B cell (primary cell): ENCODE measurements at regions not wholly inside any gene's neighbourhood (a gene's known extent, or its start where the extent isn't known, plus 50 kb on each side); places are given as distances from the start of the nearest gene placed in this dataset.

ENCODE experiments used
- ATAC-seq: fragments of 200-7000 bp; cut with Tn5 transposase; one replicate; pipeline ENCODE4 v1.10.0; 2021; ENCODE audit warnings: low read depth, mild to moderate bottlenecking, moderate number of reproducible peaks, moderate library complexity
- CTCF ChIA-PET: fragments of 350-600 bp; sonication (Branson Sonifier 250); formaldehyde crosslinking; loops from one replicate; lab custom pipeline; 2021; ENCODE audit warnings: antibody characterized with exemption, inconsistent platforms; lab: Charles Lee
- POLR2A ChIA-PET: fragments of 350-600 bp; sonication (Branson Sonifier 250); formaldehyde crosslinking; loops from one replicate; lab custom pipeline; 2021; ENCODE audit warnings: antibody characterized with exemption; lab: Charles Lee
- DNase-seq: peaks from one replicate; pipeline ENCODE4 v3.0.0; 2013
- H2AFZ ChIP-seq: 2 replicates; pipeline ENCODE4 v1.6.1; 2012; ENCODE audit warnings: mild to moderate bottlenecking, low read depth, low read length; ENCODE audit not compliant: insufficient read depth, poor library complexity, severe bottlenecking
- H3K27ac ChIP-seq, 2 donors: 1 replicate in 1 of 2; 2 replicates in 1 of 2; pipeline ENCODE4 v1.5.1; 2012 to 2013; ENCODE audit warnings: low read length in 2 of 2, mild to moderate bottlenecking in 2 of 2, moderate library complexity in 1 of 2
- H3K27me3 ChIP-seq, 4 experiments: fragments of 200-600 bp in 1 of 4; sonication (generic) in 1 of 4; replicated peaks in 1 of 4; 1 replicate in 2 of 4; 2 replicates in 2 of 4; pipeline versions ENCODE4 v1.6.1 to v1.7.0; 2013 to 2016; ENCODE audit warnings: low read length in 3 of 4, mild to moderate bottlenecking in 2 of 4, mixed read lengths in 1 of 4, moderate library complexity in 1 of 4; ENCODE audit not compliant: insufficient read depth in 4 of 4, control insufficient read depth in 3 of 4; ENCODE audit errors: control extremely low read depth in 1 of 4
- H3K36me3 ChIP-seq, 2 experiments: replicated peaks in 1 of 2; 1 replicate in 1 of 2; 2 replicates in 1 of 2; pipeline versions ENCODE4 v1.6.1 to v1.7.1; 2013; ENCODE audit warnings: low read length in 1 of 2; ENCODE audit not compliant: insufficient read depth in 2 of 2, control insufficient read depth in 1 of 2; ENCODE audit errors: control extremely low read depth in 1 of 2, extremely low read depth in 1 of 2
- H3K4me1 ChIP-seq, 2 donors: fragments of 200-600 bp in 1 of 2; sonication (generic) in 1 of 2; 1 replicate in 1 of 2; 2 replicates in 1 of 2; pipeline versions ENCODE4 v1.5.1 to v1.6.1; 2013 to 2017; ENCODE audit warnings: low read length in 2 of 2; ENCODE audit not compliant: control insufficient read depth in 2 of 2, insufficient read depth in 2 of 2
- H3K4me2 ChIP-seq: replicated peaks from 2 replicates; pipeline ENCODE3; 2012; ENCODE audit warnings: mild to moderate bottlenecking, low read depth, low read length; ENCODE audit not compliant: poor library complexity, severe bottlenecking
- H3K4me3 ChIP-seq, 5 experiments: fragments of 200-600 bp in 1 of 5; sonication (generic) in 1 of 5; 1 replicate in 3 of 5; 2 replicates in 2 of 5; pipeline versions ENCODE4 v1.5.1 to v1.7.0; 2011 to 2016; ENCODE audit warnings: low read length in 4 of 5, mild to moderate bottlenecking in 4 of 5, low read depth in 2 of 5, control low read depth in 1 of 5, moderate library complexity in 1 of 5; ENCODE audit not compliant: insufficient read depth in 1 of 5; ENCODE audit errors: control extremely low read depth in 1 of 5, extremely low read depth in 1 of 5
- H3K79me2 ChIP-seq: fragments of 200-600 bp; sonication (generic); one replicate; pipeline ENCODE4 v1.6.0; 2016; ENCODE audit warnings: low read length; ENCODE audit not compliant: control insufficient read depth, insufficient read depth
- H3K9ac ChIP-seq: fragments of 200-600 bp; sonication (generic); 2 replicates; pipeline ENCODE4 v1.6.1; 2017; ENCODE audit warnings: mild to moderate bottlenecking, low read length, moderate library complexity
- H3K9me3 ChIP-seq, 3 donors: one replicate each; pipeline versions ENCODE4 v1.6.1 to v1.7.1; 2013; ENCODE audit warnings: low read length in 2 of 3; ENCODE audit not compliant: control insufficient read depth in 2 of 3, insufficient read depth in 1 of 3; ENCODE audit errors: control extremely low read depth in 1 of 3
- H4K20me1 ChIP-seq: 2 replicates; pipeline ENCODE4 v1.6.0; 2012; ENCODE audit warnings: mild to moderate bottlenecking, low read length; ENCODE audit not compliant: insufficient read depth, control insufficient read depth, poor library complexity, severe bottlenecking
- H3K27ac Mint-ChIP-seq: one replicate; pipeline ENCODE4 v1.8.0; 2021; ENCODE audit warnings: mixed read lengths
- H3K27me3 Mint-ChIP-seq: one replicate; pipeline ENCODE4 v1.8.0; 2021; ENCODE audit warnings: mixed read lengths
- H3K4me1 Mint-ChIP-seq: one replicate; pipeline ENCODE4 v1.8.0; 2021; ENCODE audit warnings: mixed read lengths
- H3K4me3 Mint-ChIP-seq: one replicate; pipeline ENCODE4 v1.8.0; 2021; ENCODE audit warnings: mixed read lengths
- H3K9me3 Mint-ChIP-seq: one replicate; pipeline ENCODE4 v1.8.0; 2022; ENCODE audit warnings: mixed read lengths; ENCODE audit not compliant: insufficient read depth
- EZH2 ChIP-seq: IDR thresholded peaks from 2 replicates; pipeline ENCODE4 v1.6.1; 2012; ENCODE audit warnings: borderline replicate concordance, low read depth, mild to moderate bottlenecking, moderate library complexity, low read length; ENCODE audit not compliant: insufficient read depth, poor library complexity, severe bottlenecking
- WGBS: methylation state at CpG from one replicate; pipeline ENCODE4 v1.1.5; 2013; ENCODE audit warnings: missing lambda C conversion rate; ENCODE audit not compliant: insufficient coverage; 5-methylcytosine and 5-hydroxymethylcytosine counted together
- intact Hi-C: fragments of 100-400 bp; cut with micrococcal nuclease; formaldehyde crosslinking; loops from one replicate; pipeline ENCODE4 v1.10.0; 2022
- TF ChIP-seq, protein P1 (sequence below): fragments of 200-600 bp; IDR thresholded peaks from one replicate; pipeline ENCODE4 v1.8.0; 2022; ENCODE audit warnings: antibody characterized with exemption, mild to moderate bottlenecking

GRCh38 chr6:104123227-104123626 is 736.5 kb downstream of the HACE1 start:
- no peaks in the 10 kb centered on the region for H3K27me3 ChIP-seq
- H3K27ac ChIP-seq, result no peak overlapping the region
- no peak overlapping the region for H3K27ac Mint-ChIP-seq
- ATAC-seq (no peak), DNase-seq (no peak)
- H3K9ac ChIP-seq, result no peak overlapping the region
- no peak overlapping the region for H2AFZ ChIP-seq
- WGBS, result 63% methylated on average over 1 of the region's 1 CpG
- peaks cover 13% of the 10 kb centered on the region for H3K9me3 Mint-ChIP-seq
- ChIA-PET CTCF (no interaction called here), POLR2A (no interaction called here)
- no peaks in the 10 kb centered on the region for H4K20me1 ChIP-seq
- TF ChIP-seq, protein P1, sequence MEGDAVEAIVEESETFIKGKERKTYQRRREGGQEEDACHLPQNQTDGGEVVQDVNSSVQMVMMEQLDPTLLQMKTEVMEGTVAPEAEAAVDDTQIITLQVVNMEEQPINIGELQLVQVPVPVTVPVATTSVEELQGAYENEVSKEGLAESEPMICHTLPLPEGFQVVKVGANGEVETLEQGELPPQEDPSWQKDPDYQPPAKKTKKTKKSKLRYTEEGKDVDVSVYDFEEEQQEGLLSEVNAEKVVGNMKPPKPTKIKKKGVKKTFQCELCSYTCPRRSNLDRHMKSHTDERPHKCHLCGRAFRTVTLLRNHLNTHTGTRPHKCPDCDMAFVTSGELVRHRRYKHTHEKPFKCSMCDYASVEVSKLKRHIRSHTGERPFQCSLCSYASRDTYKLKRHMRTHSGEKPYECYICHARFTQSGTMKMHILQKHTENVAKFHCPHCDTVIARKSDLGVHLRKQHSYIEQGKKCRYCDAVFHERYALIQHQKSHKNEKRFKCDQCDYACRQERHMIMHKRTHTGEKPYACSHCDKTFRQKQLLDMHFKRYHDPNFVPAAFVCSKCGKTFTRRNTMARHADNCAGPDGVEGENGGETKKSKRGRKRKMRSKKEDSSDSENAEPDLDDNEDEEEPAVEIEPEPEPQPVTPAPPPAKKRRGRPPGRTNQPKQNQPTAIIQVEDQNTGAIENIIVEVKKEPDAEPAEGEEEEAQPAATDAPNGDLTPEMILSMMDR, result no peak
- no peak for TF ChIP-seq EZH2
- H3K79me2 ChIP-seq, result no peaks in the 10 kb centered on the region
- no peak overlapping the region for H3K4me3 ChIP-seq
- no peaks in the 10 kb centered on the region for H3K36me3 ChIP-seq
- intact Hi-C loops, result no loop called here
- H3K4me1 Mint-ChIP-seq, result no peaks in the 10 kb centered on the region
- no peak overlapping the region for H3K4me2 ChIP-seq
- H3K27me3 Mint-ChIP-seq, result no peaks in the 10 kb centered on the region
- H3K9me3 ChIP-seq, result peaks cover 0 to 8% (median 0%) of the 10 kb centered on the region in 3 donors
- no peak overlapping the region for H3K4me3 Mint-ChIP-seq
- no peaks in the 10 kb centered on the region for H3K4me1 ChIP-seq

DNA sequence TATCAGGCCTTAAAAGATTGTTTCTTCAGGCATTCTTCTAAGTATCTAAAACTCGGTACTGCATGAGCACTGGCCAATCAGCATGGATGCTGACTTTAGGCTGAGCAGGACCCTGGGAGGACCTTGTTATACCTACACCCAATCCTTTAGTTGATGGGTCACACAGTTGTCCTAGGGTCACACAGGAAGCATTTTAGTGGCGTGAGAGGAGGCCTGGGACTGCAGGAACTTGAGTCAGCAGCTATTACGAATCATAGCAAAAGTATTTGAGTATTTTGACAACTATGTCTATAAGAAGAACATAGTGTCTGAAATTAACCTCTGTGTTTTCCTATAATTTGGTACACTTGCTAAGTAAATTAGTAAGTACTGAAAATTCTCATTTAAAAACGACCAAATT is 741.4 kb downstream of the HACE1 start:
- Histone ChIP-seq H3K9ac (no peak overlapping the region), H3K9me3 (peaks cover 0 to under 1% (median 0%) of the 10 kb centered on the region in 3 donors), H3K4me1 (no peaks in the 10 kb centered on the region), H4K20me1 (no peaks in the 10 kb centered on the region), H3K27ac (no peak overlapping the region), H2AFZ (no peak overlapping the region), H3K79me2 (no peaks in the 10 kb centered on the region), H3K36me3 (no peaks in the 10 kb centered on the region), H3K4me3 (no peak overlapping the region), H3K4me2 (no peak overlapping the region), H3K27me3 (no peaks in the 10 kb centered on the region)
- DNase-seq, result no peak
- POLR2A ChIA-PET, result no interaction called here
- CTCF ChIA-PET, result no interaction called here
- TF ChIP-seq EZH2, result no peak
- TF ChIP-seq, protein P1, result no peak
- WGBS, result 75% methylated on average over 2 of the region's 4 CpGs
- H3K4me3 Mint-ChIP-seq, result no peak overlapping the region
- ATAC-seq, result no peak
- peaks cover 11% of the 10 kb centered on the region for H3K9me3 Mint-ChIP-seq
- H3K4me1 Mint-ChIP-seq, result no peaks in the 10 kb centered on the region
- no peaks in the 10 kb centered on the region for H3K27me3 Mint-ChIP-seq
- no peak overlapping the region for H3K27ac Mint-ChIP-seq
- intact Hi-C loops, result no loop called here
